SK-N-SH treated with all-trans-retinoic acid at 6 μM for 48 hours (cell line): ENCODE measurements at regions not wholly inside any gene's neighbourhood (a gene's known extent, or its start where the extent isn't known, plus 50 kb on each side); places are given as distances from the start of the nearest gene placed in this dataset.

Experiments used
- ATAC-seq: fragments of 200-7000 bp; cut with Tn5 transposase; 3 replicates; pipeline ENCODE4 v1.9.1; 2020; ENCODE audit warnings: mild to moderate bottlenecking, moderate library complexity
- ARNTL ChIP-seq: fragments of 450-650 bp; formaldehyde crosslinking; IDR thresholded peaks from 2 replicates; pipeline ENCODE4 v1.5.0; 2020; ENCODE audit warnings: low read depth, mild to moderate bottlenecking, moderate library complexity, borderline replicate concordance
- BACH2 ChIP-seq: fragments of 250-450 bp; sonication (Bioruptor Pico); IDR thresholded peaks from 2 replicates; pipeline ENCODE4 v1.9.0; 2021; ENCODE audit warnings: mild to moderate bottlenecking, borderline replicate concordance
- CSDC2 ChIP-seq: fragments of 250-450 bp; sonication (Bioruptor Pico); IDR thresholded peaks from 2 replicates; pipeline ENCODE4 v1.5.0; 2020; ENCODE audit warnings: mild to moderate bottlenecking, moderate library complexity
- ESRRG ChIP-seq: fragments of 250-450 bp; sonication (Bioruptor Pico); IDR thresholded peaks from 2 replicates; pipeline ENCODE4 v1.6.1; 2021; ENCODE audit warnings: mild to moderate bottlenecking
- GLIS3 ChIP-seq: fragments of 250-450 bp; sonication (Bioruptor Pico); IDR thresholded peaks from 2 replicates; pipeline ENCODE4 v1.5.0; 2020; ENCODE audit warnings: mild to moderate bottlenecking, moderate library complexity
- ISL1 ChIP-seq: fragments of 250-450 bp; sonication (Bioruptor Pico); IDR thresholded peaks from 2 replicates; pipeline ENCODE4 v2.1.2; 2022; ENCODE audit warnings: mild to moderate bottlenecking, moderate library complexity
- OSR1 ChIP-seq: fragments of 250-450 bp; sonication (Bioruptor Pico); IDR thresholded peaks from 2 replicates; pipeline ENCODE4 v1.8.0; 2022; ENCODE audit warnings: moderate library complexity, mild to moderate bottlenecking, inconsistent platforms
- PPARA ChIP-seq: fragments of 250-450 bp; sonication (Bioruptor Pico); IDR thresholded peaks from 2 replicates; pipeline ENCODE4 v1.5.0; 2020; ENCODE audit warnings: mild to moderate bottlenecking, borderline replicate concordance
- SNAI2 ChIP-seq: fragments of 250-450 bp; sonication (Bioruptor Pico); IDR thresholded peaks from 2 replicates; pipeline ENCODE4 v1.5.0; 2020; ENCODE audit warnings: mild to moderate bottlenecking, moderate library complexity
- TCF4 ChIP-seq: fragments of 250-450 bp; sonication (Bioruptor Pico); IDR thresholded peaks from 2 replicates; pipeline ENCODE4 v1.8.0; 2021; ENCODE audit warnings: mild to moderate bottlenecking, moderate library complexity, borderline replicate concordance
- ZC3H10 ChIP-seq: fragments of 250-450 bp; sonication (Bioruptor Pico); IDR thresholded peaks from 2 replicates; pipeline ENCODE4 v1.5.1; 2021; ENCODE audit warnings: mild to moderate bottlenecking, moderate library complexity
- ZFP3 ChIP-seq: fragments of 250-450 bp; sonication (Bioruptor Pico); IDR thresholded peaks from 2 replicates; pipeline ENCODE4 v1.5.0; 2020; ENCODE audit warnings: mild to moderate bottlenecking, moderate library complexity
- ZFP30 ChIP-seq: fragments of 450-650 bp; formaldehyde crosslinking; IDR thresholded peaks from 2 replicates; pipeline ENCODE4 v1.5.0; 2022; ENCODE audit warnings: mild to moderate bottlenecking, moderate library complexity
- ZNF565 ChIP-seq: fragments of 450-650 bp; formaldehyde crosslinking; conservative IDR thresholded peaks from 2 replicates; pipeline ENCODE4 v1.5.0; 2020; ENCODE audit warnings: low read depth, mild to moderate bottlenecking, moderate library complexity
- ZNF70 ChIP-seq: fragments of 450-650 bp; formaldehyde crosslinking; IDR thresholded peaks from 2 replicates; pipeline ENCODE4 v1.5.0; 2020; ENCODE audit warnings: mild to moderate bottlenecking, moderate library complexity
- ZNF8 ChIP-seq: fragments of 450-650 bp; formaldehyde crosslinking; IDR thresholded peaks from 2 replicates; pipeline ENCODE4 v1.5.0; 2020; ENCODE audit warnings: mild to moderate bottlenecking, moderate library complexity
- TF ChIP-seq, protein P1 (sequence below): fragments of 250-450 bp; sonication (Bioruptor Pico); IDR thresholded peaks from 2 replicates; pipeline ENCODE4 v1.8.0; 2020; ENCODE audit warnings: mild to moderate bottlenecking, moderate library complexity, borderline replicate concordance
- TF ChIP-seq, protein P2 (sequence below): fragments of 250-450 bp; sonication (Bioruptor Pico); IDR thresholded peaks from 2 replicates; pipeline ENCODE4 v1.8.0; 2021; ENCODE audit warnings: low read depth, mild to moderate bottlenecking, moderate library complexity, borderline replicate concordance
- TF ChIP-seq, protein P3 (sequence below): fragments of 250-450 bp; sonication (Bioruptor Pico); IDR thresholded peaks from 2 replicates; pipeline ENCODE4 v1.5.1; 2021; ENCODE audit warnings: mild to moderate bottlenecking, moderate library complexity

DNA sequence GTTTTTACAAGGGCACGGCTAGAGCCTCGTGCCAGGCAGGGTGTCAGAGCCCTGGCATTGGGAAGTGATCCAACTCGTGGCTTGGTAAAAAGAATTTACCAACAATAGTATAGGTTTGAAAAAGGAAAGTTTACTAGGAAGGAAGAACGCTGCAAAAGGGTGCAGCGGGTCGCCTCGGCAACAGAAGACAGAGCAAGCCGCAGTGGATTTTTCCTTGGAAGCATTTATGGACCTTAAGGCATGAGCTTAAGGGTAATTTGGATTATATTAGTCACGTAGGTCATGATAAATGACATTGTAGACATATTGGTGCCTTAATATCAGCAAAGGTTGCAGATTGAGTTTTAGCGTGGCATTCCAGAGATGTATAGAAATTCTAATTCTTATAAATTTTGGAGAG, 163.4 kb upstream of the PPP2R3A start:
- TF ChIP-seq, protein P1, sequence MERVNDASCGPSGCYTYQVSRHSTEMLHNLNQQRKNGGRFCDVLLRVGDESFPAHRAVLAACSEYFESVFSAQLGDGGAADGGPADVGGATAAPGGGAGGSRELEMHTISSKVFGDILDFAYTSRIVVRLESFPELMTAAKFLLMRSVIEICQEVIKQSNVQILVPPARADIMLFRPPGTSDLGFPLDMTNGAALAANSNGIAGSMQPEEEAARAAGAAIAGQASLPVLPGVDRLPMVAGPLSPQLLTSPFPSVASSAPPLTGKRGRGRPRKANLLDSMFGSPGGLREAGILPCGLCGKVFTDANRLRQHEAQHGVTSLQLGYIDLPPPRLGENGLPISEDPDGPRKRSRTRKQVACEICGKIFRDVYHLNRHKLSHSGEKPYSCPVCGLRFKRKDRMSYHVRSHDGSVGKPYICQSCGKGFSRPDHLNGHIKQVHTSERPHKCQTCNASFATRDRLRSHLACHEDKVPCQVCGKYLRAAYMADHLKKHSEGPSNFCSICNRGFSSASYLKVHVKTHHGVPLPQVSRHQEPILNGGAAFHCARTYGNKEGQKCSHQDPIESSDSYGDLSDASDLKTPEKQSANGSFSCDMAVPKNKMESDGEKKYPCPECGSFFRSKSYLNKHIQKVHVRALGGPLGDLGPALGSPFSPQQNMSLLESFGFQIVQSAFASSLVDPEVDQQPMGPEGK, result no peak
- TF ChIP-seq TCF4 (no peak), ISL1 (CRISPR knock-in tag) (no peak), BACH2 (no peak), ZFP30 (no peak)
- no peak for ATAC-seq

DNA sequence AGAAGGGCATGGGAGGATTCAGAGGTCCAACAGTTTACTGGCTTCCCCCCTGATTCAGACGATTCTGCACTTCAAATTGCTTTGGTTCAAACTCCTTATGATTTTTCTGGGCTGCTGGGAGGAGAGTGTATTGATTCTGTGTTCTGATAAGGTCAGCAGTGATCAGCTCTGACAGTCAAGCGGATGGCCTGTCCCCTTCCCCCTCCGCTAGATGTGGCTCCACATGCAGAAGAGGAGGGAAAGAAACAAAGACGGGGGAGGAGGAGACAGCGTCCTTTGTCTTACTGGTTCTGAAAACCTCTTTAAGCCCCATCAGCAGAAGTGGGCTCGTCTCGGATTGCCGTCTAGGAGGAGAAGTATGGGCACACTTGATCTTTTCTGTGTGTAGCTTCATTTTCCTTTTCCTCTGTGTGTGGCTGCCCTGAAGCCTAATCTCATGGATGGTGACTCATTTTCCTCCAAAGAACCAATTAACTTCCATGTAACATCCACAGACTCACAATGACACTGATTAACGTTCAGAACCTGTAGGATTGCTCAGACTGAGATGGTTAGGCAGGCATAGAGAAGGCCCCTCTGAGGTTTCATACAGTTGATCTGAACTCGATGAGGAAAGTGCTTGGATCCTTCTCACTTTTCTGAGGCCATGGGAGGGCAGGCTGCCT, 162.4 kb upstream of the PPP2R3A start:
- no peak for ATAC-seq
- TF ChIP-seq ISL1 (CRISPR knock-in tag) (no peak), ARNTL (CRISPR knock-in tag) (no peak), ZFP3 (CRISPR knock-in tag) (no peak), ZNF8 (no peak), ZNF565 (CRISPR knock-in tag) (no peak), ESRRG (CRISPR knock-in tag) (no peak), GLIS3 (CRISPR knock-in tag) (no peak), ZC3H10 (CRISPR knock-in tag) (no peak), PPARA (no peak), BACH2 (no peak), SNAI2 (CRISPR knock-in tag) (no peak), ZNF70 (CRISPR knock-in tag) (no peak), ZFP30 (no peak), TCF4 (no peak)
- TF ChIP-seq, protein P2, sequence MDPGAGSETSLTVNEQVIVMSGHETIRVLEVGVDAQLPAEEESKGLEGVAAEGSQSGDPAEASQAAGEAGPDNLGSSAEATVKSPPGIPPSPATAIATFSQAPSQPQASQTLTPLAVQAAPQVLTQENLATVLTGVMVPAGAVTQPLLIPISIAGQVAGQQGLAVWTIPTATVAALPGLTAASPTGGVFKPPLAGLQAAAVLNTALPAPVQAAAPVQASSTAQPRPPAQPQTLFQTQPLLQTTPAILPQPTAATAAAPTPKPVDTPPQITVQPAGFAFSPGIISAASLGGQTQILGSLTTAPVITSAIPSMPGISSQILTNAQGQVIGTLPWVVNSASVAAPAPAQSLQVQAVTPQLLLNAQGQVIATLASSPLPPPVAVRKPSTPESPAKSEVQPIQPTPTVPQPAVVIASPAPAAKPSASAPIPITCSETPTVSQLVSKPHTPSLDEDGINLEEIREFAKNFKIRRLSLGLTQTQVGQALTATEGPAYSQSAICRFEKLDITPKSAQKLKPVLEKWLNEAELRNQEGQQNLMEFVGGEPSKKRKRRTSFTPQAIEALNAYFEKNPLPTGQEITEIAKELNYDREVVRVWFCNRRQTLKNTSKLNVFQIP (CRISPR knock-in tag), result no peak
- TF ChIP-seq, protein P3, sequence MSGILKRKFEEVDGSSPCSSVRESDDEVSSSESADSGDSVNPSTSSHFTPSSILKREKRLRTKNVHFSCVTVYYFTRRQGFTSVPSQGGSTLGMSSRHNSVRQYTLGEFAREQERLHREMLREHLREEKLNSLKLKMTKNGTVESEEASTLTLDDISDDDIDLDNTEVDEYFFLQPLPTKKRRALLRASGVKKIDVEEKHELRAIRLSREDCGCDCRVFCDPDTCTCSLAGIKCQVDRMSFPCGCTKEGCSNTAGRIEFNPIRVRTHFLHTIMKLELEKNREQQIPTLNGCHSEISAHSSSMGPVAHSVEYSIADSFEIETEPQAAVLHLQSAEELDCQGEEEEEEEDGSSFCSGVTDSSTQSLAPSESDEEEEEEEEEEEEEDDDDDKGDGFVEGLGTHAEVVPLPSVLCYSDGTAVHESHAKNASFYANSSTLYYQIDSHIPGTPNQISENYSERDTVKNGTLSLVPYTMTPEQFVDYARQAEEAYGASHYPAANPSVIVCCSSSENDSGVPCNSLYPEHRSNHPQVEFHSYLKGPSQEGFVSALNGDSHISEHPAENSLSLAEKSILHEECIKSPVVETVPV (CRISPR knock-in tag), result no peak
- TF ChIP-seq, protein P1, result no peak

DNA sequence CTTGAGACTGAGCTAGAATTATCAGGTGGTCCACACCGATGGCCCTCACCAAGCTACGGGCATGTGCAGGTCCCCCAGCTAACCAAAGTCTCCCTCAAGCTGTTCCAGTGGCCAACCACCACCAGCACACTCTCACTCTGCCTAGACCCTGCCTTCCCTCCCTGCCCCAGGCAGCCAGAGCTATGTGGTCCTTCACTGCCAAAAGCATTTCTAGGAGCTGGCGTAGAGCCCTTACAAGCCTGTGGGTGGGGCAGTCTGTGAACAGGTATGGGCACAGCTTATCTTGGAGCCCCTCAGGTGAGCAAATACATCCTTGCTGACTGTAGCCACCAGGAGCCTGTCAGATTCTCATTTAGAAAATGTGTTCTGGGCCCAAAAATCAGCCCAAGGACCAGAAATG, 159.8 kb upstream of the PPP2R3A start:
- TF ChIP-seq CSDC2 (CRISPR knock-in tag) (no peak), ZC3H10 (CRISPR knock-in tag) (no peak), ESRRG (CRISPR knock-in tag) (no peak), ISL1 (CRISPR knock-in tag) (no peak), ARNTL (CRISPR knock-in tag) (no peak), ZNF70 (CRISPR knock-in tag) (no peak), TCF4 (no peak), ZNF8 (no peak), OSR1 (CRISPR knock-in tag) (no peak)
- TF ChIP-seq, protein P2 (CRISPR knock-in tag), result no peak
- no peak for ATAC-seq

DNA sequence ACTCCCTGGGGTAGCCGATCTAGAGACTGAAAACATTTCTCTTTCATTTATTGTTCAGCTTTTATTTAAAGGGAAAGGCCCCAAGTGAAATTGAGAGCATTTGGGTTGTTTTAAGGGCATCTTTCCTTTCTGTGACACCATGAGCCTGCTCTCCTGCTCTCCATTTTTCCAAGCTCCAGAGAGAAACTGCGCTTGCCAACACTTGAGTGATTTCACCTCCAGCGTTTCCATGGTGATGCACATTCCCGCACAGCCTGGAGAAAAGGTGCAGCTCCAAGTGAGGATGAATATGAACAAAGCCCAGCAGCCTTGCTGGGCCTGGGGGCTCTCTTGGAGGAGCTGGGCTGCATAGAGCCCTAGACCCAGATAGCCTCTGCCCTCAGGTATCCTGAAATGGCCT, 159.2 kb upstream of the PPP2R3A start:
- TF ChIP-seq, protein P2 (CRISPR knock-in tag), result no peak
- TF ChIP-seq ISL1 (CRISPR knock-in tag) (no peak), ZFP30 (no peak), ARNTL (CRISPR knock-in tag) (no peak)
- TF ChIP-seq, all 23 proteins: peak for 0
- no peak for ATAC-seq
